Fibroblast of the conjunctiva (primary cell): ENCODE measurements at regions not wholly inside any gene's neighbourhood (a gene's known extent, or its start where the extent isn't known, plus 50 kb on each side); places are given as distances from the start of the nearest gene placed in this dataset.

Experiments used
- DNase-seq: peaks from one replicate; pipeline ENCODE4 v3.0.0-alpha.2; 2010; ENCODE audit warnings: low read depth

- no peak for DNase-seq
These were observed 55.1 kb upstream of the RGS4 start for GRCh38 chr1:163013826-163014600.

DNA sequence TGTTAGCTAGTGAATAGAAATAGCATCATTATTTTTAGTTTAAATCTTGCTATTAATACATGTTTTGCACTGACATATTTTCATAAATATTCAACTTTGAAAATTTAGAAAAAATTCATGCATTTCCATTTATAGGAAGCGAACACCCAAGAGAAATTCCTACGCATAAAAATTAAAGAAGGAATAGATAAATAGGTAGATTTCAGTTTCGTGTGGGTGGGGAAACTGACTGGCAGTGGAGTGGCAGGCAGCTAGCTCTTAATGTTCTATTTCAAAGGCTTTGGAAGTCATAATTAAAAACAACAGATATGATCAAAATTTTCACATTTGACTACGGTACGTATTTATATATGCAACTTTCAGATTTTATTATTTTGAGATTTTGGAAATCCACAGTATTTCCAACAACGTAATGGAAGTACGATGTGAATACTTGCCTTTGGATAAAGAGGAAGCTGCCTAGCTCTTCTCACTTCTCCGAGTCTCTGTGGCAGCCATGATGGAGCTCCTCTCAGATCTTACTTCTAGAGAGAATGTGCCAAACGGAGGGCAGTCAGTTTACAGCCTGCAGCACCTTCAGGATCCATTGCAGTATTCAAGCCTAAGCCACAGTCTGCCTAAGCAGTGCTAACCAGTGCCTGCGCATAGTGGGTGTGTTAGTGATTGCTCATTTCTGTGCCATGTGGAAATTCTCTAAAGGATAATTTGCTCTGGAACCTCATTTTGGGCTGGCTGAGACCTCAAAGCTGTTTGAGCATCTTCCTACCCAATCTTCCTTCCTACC is 62.9 kb upstream of the RGS4 start:
- no peak for DNase-seq

- no peak for DNase-seq
These were observed 71.5 kb upstream of the RGS4 start for GRCh38 chr1:162997499-162998285.

- no peak for DNase-seq
These were observed 72.9 kb upstream of the RGS4 start for GRCh38 chr1:162996261-162996660.

GRCh38 chr1:162994921-162995320 is 74.2 kb upstream of the RGS4 start:
- DNase-seq = no peak

GRCh38 chr1:162993846-162994245 is 75.3 kb upstream of the RGS4 start:
- no peak for DNase-seq

DNA sequence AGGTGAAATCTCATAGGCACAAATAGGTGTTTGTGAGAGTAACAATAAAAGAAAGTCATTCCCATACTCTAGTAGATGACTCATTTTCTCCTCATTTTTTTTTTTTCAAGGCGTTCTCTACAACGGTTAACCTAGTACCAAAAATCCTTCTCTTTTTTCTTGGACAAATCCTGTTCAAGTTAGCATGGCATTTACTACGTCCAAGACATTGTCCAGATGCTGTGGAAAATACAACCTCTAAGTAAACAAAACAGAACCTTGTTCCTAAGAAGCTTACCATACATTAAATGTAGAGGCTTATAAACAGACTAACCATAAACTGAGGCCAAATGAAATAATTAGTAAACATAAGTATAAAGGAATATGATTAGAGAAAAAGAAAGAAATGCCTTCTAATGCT is 76.2 kb upstream of the RGS4 start:
- DNase-seq = no peak

DNA sequence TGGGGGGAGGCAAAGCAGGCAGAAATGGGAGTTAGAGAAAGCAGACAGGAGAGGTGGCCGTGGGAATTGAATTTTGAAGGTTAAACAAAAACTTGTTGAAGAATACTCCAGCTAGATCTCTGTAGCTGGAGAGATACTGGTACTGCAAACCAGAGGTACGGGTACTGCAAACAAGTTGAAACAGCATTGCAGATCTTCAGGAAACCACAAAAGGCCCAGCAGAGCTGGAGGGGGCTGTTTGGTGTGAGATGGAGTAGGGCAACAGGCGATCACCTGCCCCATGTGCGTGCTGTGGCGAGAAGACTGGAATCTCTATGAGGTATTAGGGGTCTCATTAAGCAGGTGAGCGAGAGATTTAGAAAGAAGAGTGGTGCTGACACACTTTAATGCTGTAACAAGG is 77.7 kb upstream of the RGS4 start:
- no peak for DNase-seq

DNA sequence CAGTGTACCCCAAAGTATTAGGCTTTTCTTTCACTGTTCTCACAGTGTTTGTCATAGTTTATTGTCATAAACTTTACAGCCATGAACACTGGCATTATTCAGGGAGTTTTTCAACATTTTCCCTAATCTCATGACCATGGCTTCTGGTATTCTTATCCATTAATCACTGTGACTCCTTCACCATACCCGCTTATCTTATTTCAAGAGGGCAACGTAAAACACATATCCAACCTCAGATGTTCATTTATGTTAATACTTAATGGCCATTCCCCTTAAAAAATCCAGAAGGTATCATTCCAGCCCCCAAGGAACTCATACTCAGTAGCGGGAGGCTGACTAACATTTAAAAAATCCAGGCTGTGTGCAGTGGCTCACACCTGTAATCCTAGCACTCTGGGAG is 78.5 kb upstream of the RGS4 start:
- no peak for DNase-seq

DNA sequence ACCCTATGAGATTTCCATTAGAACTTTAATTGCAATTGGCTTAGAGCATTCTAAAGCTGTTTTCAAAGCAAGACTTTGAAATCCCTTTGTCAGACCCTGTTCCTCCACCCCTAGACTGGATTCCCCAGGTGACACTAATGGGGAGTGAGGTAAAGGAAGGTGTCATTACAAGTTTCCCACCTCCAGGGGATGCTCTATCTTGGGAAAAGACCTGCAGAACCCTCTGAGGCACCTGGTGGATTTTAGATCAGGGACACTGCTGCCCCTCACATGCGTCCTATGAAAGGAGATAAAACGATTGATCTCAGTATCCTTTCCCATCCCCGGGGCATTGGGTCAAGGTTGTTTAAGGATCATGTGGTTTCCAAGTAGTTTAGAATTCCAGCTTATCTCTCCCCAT is 80.3 kb upstream of the RGS4 start:
- DNase-seq = no peak

- no peak for DNase-seq
These were observed 81.3 kb upstream of the RGS4 start for GRCh38 chr1:162987866-162988265.

DNA sequence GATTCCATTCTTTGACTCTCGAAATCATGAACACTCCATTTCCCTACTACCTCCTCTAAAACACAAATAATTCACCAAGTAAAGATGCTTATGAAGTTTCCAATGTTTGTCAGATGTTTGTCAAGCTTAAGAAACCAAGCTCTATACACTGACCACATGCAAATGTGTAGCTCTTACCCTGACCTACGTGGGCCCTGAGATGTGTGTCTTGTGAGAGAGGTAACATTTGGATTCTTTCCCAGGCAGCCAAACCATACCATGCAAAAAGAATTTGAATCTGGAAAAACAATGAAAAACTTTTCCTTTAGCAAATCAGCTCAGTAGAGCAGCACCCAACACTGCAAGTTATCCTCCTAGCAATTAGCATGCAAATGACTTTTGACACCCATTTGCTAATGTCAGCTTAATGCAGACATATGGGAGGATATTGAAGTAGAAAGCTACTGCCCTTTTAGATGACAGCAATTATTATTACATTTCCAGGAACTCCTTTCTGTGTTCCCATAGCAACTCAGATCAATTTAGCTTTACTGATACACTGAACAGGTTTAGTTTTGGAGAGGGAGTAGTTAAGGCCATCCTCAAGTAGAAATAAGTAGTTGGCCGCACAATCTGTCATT is 83.2 kb upstream of the RGS4 start:
- DNase-seq = no peak

DNA sequence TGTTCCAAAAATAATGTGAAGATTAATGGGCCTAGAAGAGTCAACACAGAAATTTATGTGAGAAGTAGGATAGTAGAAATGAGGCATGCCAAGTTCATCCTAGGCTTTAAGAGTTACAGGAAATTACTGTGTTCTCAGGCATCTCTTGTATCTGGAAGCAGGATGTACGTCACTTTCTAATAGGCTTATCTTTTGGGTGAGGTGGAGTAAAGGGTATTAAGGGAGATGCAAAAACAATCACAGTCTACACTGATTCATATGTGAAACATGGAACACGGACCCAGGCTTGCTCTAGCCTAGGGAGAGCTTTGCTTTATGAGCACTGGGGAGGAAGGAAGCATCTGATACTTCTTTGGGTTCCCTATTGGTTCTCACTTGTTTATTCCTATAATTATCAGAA is 84.5 kb upstream of the RGS4 start:
- no peak for DNase-seq

DNA sequence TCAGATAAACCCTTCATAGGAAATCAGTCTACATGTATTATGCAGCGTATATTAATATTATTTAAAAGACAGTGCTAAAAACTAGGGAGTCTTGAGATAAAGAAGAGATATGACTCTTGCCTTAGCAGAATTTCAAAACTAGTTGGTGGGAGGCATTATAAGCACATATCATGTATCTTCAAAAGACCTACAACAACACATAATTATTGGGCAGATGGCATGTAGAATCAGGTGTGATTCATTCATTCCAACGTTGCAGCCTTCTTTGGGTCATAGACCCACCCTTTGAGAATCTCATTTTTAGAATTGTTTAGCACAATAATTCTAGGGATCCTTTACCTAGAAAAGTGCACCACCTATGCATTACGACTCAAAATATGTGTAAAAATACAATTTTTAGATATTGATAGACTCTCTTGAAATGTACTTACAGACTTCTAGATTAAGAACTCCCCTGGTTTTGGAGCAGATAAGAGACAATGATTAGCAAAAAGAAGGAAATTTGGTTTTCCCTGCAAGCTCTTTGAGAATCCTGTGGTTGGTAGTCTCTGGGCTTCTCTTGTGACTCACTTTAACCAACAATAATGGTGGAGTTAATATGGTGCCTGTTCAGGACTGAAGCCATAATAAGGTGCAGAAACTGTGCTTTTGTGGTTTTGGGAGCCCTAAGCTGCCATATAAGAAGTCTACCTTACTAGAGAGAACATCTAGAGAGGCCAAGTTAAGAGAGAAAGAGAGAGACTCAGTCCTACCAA is 85.3 kb upstream of the RGS4 start:
- no peak for DNase-seq

DNA sequence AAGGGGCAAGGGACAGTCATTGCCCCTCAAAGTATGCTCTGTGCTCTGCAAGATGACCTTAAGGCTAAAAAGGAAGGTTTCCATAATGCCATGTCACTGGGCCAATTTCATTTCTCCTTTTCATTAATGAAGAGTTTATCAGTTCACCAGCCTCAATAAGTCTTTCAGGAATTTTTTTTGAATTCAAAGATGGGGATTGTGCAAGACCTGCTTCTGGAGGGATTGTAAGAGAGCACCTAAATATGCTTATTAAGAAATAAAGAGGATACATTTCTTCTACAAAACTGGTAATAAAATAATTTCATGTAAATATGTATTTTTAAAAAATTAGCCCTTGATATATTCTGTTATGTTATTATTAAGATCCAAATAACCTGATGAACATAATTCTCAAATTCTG is 86.8 kb upstream of the RGS4 start:
- DNase-seq = no peak

- DNase-seq = no peak
These were observed 91.1 kb upstream of the RGS4 start for GRCh38 chr1:162977944-162978568.

DNA sequence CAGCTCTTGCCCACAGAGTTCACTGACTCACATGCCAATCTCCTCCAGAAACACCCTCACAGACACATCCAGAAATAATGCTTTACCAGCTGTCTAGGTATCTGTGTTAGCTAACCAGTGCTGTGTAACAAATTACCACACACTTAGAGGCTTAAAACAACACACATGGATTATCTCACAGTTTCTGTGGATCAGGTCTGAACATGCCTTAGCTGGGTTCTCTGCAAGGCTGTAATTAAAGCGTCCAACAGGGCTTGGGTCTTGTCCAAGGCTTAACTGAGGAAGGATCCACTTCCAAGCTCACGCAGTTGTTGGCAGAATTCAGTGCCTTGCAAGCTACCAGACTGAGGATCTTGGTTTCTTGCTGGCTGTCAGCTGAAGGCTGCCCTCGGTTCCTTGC is 92.5 kb upstream of the RGS4 start:
- no peak for DNase-seq

DNA sequence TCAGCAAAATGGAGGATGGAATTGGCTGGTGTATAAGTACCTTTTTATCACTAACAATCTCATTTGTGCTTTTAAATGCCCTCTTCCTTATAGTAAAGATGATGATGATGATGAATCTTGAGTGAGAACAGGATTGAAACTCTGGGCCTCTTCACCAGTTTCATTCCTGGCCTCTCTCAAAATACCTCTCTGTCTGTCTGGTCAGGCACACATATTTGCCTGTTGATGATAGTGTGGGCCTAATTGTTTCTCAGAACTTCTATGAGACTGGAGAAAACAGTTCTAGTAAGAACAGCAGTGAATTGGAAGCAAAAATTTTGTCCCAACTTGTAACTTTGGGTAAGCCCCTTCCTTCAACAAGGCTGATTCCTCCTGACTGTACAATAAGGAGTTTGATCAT is 94.4 kb upstream of the RGS4 start:
- no peak for DNase-seq

DNA sequence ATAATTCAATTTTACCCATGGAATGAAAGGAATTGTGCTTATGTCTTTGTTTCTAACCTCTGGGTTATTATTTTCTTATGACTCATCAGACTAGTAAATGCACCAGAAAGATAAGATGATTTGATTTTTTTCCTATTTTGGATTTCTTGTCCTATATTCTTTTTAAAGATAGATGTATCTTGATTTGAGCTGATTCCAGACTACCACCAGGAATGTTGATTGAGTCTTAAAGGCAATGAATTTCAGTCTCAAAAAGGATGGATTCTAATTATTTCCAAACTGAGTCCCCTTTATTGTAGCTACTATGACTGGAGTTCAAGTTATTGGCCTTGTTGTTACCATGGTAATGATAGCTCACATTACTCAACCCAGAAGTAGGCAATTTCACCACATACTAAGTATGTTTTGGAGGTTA is 95.8 kb upstream of the RGS4 start:
- DNase-seq = peak; percentile 65

DNA sequence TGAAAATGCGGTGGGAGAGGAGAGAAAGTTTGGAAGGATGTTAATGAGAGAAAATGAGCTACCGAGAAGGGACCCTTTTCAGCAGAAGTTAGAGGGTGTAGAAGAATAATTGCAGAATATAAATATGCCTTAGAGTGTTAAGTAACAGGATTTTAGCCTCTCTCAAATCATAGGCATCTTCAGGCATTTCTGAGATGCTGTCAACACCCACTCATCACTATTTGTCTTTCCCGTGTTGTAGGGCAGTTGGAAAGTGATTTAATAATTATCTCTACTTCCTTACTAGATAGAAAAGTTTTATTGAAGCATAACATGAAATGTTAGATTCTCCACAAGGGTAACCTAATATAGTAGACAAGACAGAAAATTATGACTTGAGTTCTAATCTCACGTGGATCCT is 96.4 kb upstream of the RGS4 start:
- no peak for DNase-seq

GRCh38 chr1:162970021-162970420 is 99.1 kb upstream of the RGS4 start:
- DNase-seq = no peak
